ENCODE measurements at regions not wholly inside any gene's neighbourhood (a gene's known extent, or its start where the extent isn't known, plus 50 kb on each side); places are given as distances from the start of the nearest gene placed in this dataset.

DNA sequence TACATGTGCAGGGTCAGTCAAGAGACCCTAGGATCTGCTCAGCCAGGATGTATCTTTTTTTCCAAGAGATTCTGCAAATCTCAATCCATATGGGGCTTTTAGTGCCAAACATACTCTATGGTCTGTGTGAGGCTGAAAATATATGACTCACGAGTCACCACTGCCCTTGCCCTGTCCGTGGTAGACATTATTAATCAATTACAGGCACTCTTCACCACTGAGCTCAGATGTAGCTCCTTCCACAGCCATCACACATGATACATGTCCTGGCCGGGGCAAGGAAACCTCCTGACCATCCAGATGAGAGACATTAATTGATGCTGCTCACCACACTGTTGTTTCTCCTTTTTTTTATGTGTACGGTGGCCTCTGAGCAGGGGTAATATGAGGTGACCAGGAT, 90.2 kb upstream of the RET start:
- H3K27ac ChIP-seq (ENCODE audit: low read length), result no peak overlapping the region
- no peak overlapping the region for H3K4me3 ChIP-seq (ENCODE audit: low read depth in 2 of 2, low read length in 2 of 2)
- no peaks in the 10 kb centered on the region for H3K4me1 ChIP-seq (ENCODE audit: control insufficient read depth, insufficient read depth, low read length)
- DNase-seq (ENCODE audit: low read depth, low spot score) (no peak), ATAC-seq (no peak)
- TF ChIP-seq TCF7L2 (IDR thresholded peaks at IDR 0.05; ENCODE audit: low read depth, low read length) (no peak), SIN3A (IDR thresholded peaks at IDR 0.05; ENCODE audit: borderline replicate concordance, insufficient read depth, low read depth, low read length) (no peak), POLR2AphosphoS5 (IDR thresholded peaks at IDR 0.05; ENCODE audit: low read depth, low read length) (no peak)
- TF ChIP-seq, protein P1, sequence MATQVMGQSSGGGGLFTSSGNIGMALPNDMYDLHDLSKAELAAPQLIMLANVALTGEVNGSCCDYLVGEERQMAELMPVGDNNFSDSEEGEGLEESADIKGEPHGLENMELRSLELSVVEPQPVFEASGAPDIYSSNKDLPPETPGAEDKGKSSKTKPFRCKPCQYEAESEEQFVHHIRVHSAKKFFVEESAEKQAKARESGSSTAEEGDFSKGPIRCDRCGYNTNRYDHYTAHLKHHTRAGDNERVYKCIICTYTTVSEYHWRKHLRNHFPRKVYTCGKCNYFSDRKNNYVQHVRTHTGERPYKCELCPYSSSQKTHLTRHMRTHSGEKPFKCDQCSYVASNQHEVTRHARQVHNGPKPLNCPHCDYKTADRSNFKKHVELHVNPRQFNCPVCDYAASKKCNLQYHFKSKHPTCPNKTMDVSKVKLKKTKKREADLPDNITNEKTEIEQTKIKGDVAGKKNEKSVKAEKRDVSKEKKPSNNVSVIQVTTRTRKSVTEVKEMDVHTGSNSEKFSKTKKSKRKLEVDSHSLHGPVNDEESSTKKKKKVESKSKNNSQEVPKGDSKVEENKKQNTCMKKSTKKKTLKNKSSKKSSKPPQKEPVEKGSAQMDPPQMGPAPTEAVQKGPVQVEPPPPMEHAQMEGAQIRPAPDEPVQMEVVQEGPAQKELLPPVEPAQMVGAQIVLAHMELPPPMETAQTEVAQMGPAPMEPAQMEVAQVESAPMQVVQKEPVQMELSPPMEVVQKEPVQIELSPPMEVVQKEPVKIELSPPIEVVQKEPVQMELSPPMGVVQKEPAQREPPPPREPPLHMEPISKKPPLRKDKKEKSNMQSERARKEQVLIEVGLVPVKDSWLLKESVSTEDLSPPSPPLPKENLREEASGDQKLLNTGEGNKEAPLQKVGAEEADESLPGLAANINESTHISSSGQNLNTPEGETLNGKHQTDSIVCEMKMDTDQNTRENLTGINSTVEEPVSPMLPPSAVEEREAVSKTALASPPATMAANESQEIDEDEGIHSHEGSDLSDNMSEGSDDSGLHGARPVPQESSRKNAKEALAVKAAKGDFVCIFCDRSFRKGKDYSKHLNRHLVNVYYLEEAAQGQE (IDR thresholded peaks at IDR 0.05; ENCODE audit: insufficient read depth in 1 of 2, low read depth in 2 of 2, low read length in 1 of 2), result no peak
- TF ChIP-seq, protein P2, sequence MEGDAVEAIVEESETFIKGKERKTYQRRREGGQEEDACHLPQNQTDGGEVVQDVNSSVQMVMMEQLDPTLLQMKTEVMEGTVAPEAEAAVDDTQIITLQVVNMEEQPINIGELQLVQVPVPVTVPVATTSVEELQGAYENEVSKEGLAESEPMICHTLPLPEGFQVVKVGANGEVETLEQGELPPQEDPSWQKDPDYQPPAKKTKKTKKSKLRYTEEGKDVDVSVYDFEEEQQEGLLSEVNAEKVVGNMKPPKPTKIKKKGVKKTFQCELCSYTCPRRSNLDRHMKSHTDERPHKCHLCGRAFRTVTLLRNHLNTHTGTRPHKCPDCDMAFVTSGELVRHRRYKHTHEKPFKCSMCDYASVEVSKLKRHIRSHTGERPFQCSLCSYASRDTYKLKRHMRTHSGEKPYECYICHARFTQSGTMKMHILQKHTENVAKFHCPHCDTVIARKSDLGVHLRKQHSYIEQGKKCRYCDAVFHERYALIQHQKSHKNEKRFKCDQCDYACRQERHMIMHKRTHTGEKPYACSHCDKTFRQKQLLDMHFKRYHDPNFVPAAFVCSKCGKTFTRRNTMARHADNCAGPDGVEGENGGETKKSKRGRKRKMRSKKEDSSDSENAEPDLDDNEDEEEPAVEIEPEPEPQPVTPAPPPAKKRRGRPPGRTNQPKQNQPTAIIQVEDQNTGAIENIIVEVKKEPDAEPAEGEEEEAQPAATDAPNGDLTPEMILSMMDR (IDR thresholded peaks at IDR 0.05), result no peak
- CTCF ChIA-PET, result interaction anchor here (0.5 kb wide), 1 partner anchor 105 kb away, joined by 6 read pairs; no protein-coding TSS in a partner anchor
- H3K9me3 ChIP-seq (ENCODE audit: control insufficient read depth, insufficient read depth, low read depth, low read length), result no peaks in the 10 kb centered on the region
- in situ Hi-C loops (cut with HindIII; ENCODE audit: low pct_unique_long_range_greater_than_20kb, low sequenced_read_pairs), result no loop called here
- no peaks in the 10 kb centered on the region for H3K36me3 ChIP-seq (ENCODE audit: control insufficient read depth, insufficient read depth, low read length)
- intact Hi-C loops (cut with micrococcal nuclease; ENCODE audit: unreplicated experiment), result loop anchor here (10.0 kb wide), 1 partner anchor 122 kb away; no protein-coding TSS in a partner anchor
- POLR2A ChIA-PET, result no interaction called here
- H3K27me3 ChIP-seq (ENCODE audit: control insufficient read depth, insufficient read depth, low read length), result no peaks in the 10 kb centered on the region
- BruUV-seq (replicated peaks), result no TSS peak

DNA sequence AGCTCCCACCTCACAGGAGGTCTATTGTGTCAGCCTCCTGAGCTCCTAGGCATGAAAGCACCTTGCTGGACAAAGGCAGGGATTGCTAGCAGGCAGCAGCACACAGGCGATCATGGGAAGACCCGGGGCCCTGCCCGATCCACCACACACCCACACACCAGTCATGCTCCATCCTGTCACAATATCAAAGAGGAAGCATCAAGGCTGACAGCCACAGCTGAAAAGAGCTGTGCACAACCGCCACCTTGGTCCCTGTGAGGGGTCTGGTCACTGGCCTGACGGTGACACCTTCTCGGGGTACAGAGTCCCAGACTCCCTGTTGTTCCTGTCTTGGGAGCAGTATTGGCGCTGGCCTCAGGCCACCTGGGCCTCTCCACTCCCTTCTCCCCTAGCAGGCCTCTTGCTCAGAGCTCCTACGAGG, 89.7 kb upstream of the RET start:
- Histone ChIP-seq H3K4me3 (ENCODE audit: low read depth in 2 of 2, low read length in 2 of 2) (no peak overlapping the region), H3K27me3 (ENCODE audit: control insufficient read depth, insufficient read depth, low read length) (no peaks in the 10 kb centered on the region), H3K9me3 (ENCODE audit: control insufficient read depth, insufficient read depth, low read depth, low read length) (no peaks in the 10 kb centered on the region), H3K36me3 (ENCODE audit: control insufficient read depth, insufficient read depth, low read length) (no peaks in the 10 kb centered on the region), H3K27ac (ENCODE audit: low read length) (no peak overlapping the region), H3K4me1 (ENCODE audit: control insufficient read depth, insufficient read depth, low read length) (no peaks in the 10 kb centered on the region)
- intact Hi-C loops (cut with micrococcal nuclease; ENCODE audit: unreplicated experiment), result loop anchor here (10.0 kb wide), 1 partner anchor 122 kb away; no protein-coding TSS in a partner anchor
- no TSS peak for BruUV-seq (replicated peaks)
- no peak for DNase-seq (ENCODE audit: low read depth, low spot score)
- no peak for ATAC-seq
- TF ChIP-seq TCF7L2 (IDR thresholded peaks at IDR 0.05; ENCODE audit: low read depth, low read length) (no peak), SIN3A (IDR thresholded peaks at IDR 0.05; ENCODE audit: borderline replicate concordance, insufficient read depth, low read depth, low read length) (no peak), POLR2AphosphoS5 (IDR thresholded peaks at IDR 0.05; ENCODE audit: low read depth, low read length) (no peak)
- TF ChIP-seq, protein P2 (IDR thresholded peaks at IDR 0.05), result no peak
- TF ChIP-seq, protein P1 (IDR thresholded peaks at IDR 0.05; ENCODE audit: insufficient read depth in 1 of 2, low read depth in 2 of 2, low read length in 1 of 2), result no peak
- CTCF ChIA-PET, result interaction anchor here (0.5 kb wide), 1 partner anchor 90 kb away, joined by 6 read pairs; the partner anchor contains the start of gene RET
- POLR2A ChIA-PET, result no interaction called here
- in situ Hi-C loops (cut with HindIII; ENCODE audit: low pct_unique_long_range_greater_than_20kb, low sequenced_read_pairs), result no loop called here
